IPS-11a (cell line): ENCODE measurements at regions not wholly inside any gene's neighbourhood (a gene's known extent, or its start where the extent isn't known, plus 50 kb on each side); places are given as distances from the start of the nearest gene placed in this dataset.
"Not testable (repeated sequence)": the region's sequence is repeated elsewhere in the genome, so short reads cannot be mapped to it uniquely, and the experiment has no call there.

Source experiments
- H3K4me3 ChIP-seq: one replicate; pipeline ENCODE4 v1.5.1; 2013; ENCODE audit warnings: low read depth, low read length, control low read depth

DNA sequence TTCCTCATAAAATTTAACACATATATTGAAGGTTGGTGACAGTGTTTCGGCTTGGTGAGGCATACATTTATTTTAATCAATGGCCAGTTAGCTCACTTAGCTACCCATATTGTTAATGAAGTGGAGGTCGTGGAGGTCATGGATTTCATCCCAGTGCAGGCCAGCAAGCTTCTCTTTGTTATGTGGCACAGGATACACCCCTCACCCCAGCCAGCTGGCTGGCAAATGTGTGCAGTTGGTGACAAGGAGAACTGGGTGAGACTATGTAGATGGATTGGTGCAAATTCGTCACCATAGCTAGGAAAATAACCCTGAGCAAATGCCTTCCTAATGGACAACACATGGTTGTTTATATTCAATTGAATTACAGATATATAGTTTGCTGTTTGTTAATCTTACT is 50.5 kb upstream of the FOXP2 start:
- no peak overlapping the region for H3K4me3 ChIP-seq

DNA sequence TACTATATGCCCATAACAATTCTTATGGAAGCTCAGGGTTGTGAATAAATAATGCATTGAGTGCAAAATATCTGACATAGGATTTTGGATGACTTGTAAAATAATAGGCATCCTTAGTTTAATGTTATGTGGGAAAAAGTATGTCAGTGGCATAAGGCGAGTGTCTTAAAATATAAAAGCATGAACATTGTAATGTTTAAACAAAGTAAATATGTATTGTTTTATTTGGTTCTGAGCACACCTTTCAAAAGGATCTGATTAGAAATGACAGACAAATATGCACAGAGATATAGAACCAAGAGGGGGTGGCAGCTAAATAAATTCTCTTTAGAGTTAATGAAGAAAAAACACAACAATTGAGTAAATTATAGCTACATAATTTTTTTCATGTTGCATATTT is 51.3 kb upstream of the FOXP2 start:
- no peak overlapping the region for H3K4me3 ChIP-seq

- no peak overlapping the region for H3K4me3 ChIP-seq
Measured at GRCh38 chr7:114358911-114359310, 55.7 kb upstream of the FOXP2 start.

DNA sequence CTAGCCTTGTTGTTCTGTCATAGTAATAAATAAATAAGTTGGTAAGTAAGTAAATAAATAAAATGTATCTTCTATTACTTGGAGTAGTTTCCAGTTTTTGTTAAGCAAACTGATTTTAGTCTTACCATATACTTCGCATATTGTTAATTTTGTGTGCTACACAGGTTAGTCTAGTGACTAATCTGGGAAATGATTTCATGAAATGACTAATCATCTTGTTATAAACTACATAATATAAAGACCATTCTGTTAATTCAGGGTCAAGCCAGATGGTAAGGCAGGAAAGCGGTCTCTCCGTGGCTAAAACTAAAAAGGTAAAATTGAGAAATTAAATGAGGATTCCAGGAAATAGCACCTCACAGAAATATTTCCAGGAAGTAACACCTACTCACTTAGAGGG is 58.5 kb upstream of the FOXP2 start:
- H3K4me3 ChIP-seq: no peak overlapping the region

- H3K4me3 ChIP-seq: no peak overlapping the region
Measured at GRCh38 chr7:114354306-114354705, 60.3 kb upstream of the FOXP2 start.

DNA sequence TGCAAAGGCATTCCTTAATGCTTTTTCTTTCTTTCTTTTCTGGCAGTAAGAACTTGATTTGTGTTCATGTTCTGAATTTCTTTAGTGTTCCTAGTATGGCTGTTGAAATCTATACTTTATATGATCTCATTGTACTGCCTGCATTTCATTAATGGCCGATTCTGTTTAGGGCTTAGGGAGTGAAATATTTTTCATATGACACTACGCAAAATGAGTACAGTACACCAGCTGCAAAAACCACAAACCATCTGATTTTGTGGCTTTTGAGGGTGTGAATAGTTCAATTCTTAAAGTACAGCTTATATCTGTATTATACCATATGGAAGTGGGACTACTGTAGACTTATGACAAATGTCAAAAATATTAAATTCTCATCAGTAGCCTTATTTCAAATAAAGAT is 69.1 kb upstream of the FOXP2 start:
- H3K4me3 ChIP-seq: no peak overlapping the region

DNA sequence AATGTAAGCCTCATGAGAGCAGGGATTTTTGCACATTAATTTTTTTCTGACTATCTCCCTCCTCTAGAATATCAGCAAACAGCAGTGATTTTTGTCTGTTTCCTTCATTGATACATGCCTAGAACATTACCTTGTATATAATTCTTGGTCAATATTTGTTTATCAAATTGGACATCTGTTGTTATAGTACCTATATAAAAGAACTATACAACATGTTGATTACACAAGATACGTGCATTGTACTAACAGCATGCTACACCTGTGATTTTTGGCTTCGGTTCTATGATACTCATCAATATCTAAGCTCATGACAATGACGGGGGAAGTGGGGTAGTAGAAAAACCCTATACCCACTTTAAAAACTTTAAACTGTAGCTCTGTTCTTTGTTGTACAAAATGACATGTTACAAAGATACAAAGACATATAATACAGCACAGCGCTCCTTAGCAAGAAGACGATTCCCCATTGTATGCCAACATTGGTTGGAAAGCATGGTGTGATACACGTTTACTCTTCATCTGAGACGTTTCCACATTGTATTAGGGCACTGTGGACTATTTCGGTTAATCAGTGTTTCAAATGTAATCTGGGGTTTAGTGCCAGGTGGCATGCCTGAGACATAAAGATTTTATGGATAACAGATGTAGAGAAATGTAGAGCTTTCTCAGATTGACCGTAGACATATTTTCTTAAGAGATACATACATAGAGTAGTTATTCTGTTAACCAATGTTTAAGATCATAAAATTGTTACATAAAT is 70.5 kb upstream of the FOXP2 start:
- H3K4me3 ChIP-seq: no peak overlapping the region

- no peak overlapping the region for H3K4me3 ChIP-seq
Measured at GRCh38 chr7:114342431-114343179, 72.0 kb upstream of the FOXP2 start.

DNA sequence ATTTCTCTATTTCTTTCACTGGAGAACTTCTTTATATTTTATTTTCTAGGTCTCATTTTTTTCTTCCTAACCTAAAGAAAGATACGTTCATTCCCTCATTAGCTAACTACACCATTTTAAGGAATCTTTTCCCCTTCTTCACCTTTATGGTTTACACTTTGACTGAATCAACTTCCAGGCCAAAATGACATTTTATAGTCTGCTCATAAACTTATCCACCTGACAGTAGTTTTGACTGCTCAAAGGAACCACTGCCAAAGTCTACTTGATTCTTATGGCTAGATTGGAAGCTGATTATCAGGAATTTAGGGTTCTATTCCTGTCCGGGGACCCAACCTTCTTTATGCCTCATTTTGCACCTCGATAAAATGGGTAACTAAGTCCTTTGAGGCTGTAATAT is 73.0 kb upstream of the FOXP2 start:
- H3K4me3 ChIP-seq: no peak overlapping the region

DNA sequence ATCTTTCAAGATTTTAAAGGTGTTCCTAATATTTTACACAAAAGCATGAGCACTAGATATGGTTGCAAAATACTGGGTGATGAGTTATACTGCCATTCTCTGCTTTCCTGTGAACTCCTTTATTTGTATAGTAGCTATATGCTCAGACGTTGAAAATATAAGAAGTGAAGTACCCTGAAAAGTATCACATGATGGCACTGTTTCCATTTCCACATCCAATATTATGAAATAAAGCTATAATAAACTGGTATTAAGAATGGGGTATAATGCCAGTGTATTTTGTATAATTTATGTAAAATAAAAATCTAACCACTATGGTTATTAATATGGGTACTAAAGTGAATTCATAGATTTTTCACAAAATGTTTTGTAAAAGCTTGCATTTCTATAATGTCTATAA is 79.6 kb upstream of the FOXP2 start:
- no peak overlapping the region for H3K4me3 ChIP-seq

GRCh38 chr7:114329458-114329857 is 85.2 kb upstream of the FOXP2 start:
- H3K4me3 ChIP-seq: not testable (repeated sequence)

- no peak overlapping the region for H3K4me3 ChIP-seq
Measured at GRCh38 chr7:114317450-114318098, 97.0 kb upstream of the FOXP2 start.

DNA sequence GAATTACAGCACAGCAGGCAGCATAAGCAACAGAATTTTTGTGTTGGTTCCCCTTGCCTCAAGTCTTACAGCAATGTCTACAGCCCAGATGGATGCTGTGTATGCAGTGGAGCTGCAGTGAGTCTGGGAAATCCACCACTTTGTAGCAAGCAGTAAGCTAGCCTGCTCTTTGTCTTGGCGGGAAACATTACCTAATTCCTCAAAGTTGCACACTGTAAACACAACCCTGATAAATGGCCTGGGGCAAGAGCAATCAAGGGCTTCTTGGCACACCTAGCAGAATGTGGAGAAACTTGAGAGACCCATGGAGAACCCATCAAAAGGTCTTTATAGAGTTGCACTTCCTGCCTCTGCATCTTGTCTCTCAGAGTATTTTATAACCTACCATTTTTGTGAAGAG is 102.0 kb upstream of the FOXP2 start:
- no peak overlapping the region for H3K4me3 ChIP-seq

- no peak overlapping the region for H3K4me3 ChIP-seq
Measured at GRCh38 chr7:114310345-114311110, 104.1 kb upstream of the FOXP2 start.

- H3K4me3 ChIP-seq: no peak overlapping the region
Measured at GRCh38 chr7:114309729-114310128, 104.9 kb upstream of the FOXP2 start.

DNA sequence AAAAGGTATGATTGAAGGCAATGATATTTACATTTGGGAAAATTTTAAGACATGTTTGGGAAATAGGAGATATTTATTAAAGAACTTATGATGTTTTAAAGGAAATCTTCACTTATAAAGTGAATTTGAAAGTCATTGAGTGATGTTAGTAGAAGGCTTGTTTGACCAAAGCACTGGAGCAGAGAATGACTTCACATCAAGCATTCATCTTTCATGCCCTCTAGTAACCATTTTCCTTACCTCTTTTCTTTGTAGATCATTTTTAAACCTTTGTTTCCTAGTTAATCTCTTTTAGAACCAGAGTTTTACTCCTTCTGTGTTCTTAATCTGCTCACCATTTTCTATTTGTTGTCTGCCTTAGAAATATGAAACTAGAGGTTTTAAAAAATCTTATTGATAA is 111.3 kb upstream of the FOXP2 start:
- H3K4me3 ChIP-seq: no peak overlapping the region

GRCh38 chr7:114302858-114303257 is 111.8 kb upstream of the FOXP2 start:
- no peak overlapping the region for H3K4me3 ChIP-seq

DNA sequence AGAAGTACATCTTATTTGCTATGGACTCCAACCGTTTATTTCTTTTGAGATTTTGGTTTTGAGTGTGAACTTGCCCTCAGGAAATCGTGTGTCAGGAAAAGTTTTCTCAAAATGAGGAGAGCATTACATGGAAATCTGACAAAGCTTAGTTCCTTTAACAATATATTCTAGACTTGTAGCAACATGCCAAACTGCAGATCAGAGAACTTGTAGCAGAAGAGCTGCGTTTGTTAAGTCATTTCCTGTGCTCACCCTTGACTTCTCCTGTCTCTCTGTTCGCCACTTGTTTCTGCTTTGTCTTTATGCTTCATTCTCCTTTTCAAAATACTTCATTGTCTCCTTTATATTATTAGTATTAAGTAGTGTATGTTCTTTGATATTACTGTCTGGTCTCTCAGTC is 116.6 kb upstream of the FOXP2 start:
- no peak overlapping the region for H3K4me3 ChIP-seq

DNA sequence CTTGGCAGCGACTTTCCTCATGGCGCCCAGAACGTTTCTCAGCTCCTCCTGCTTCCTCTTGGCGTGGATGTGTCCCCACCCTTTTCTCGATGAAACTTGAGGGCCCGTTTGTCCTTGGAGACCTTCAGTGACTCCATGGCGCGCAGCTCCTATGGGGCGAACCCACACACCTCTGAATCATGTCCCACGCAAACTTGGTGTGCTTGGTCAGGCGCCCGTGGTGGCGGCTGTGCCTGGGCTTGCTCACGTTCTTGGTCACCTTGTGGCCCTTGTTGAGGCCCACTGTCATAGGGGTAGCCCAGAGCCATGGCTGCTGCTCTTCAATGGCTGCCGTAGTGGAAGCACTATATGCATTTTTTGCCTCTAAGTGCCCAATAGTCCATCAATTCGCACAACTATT is 117.5 kb upstream of the FOXP2 start:
- no peak overlapping the region for H3K4me3 ChIP-seq

GRCh38 chr7:114295522-114295921 is 119.1 kb upstream of the FOXP2 start:
- no peak overlapping the region for H3K4me3 ChIP-seq

- no peak overlapping the region for H3K4me3 ChIP-seq
Measured at GRCh38 chr7:114294036-114294435, 120.6 kb upstream of the FOXP2 start.
